GM12878 (cell line): ENCODE measurements at regions not wholly inside any gene's neighbourhood (a gene's known extent, or its start where the extent isn't known, plus 50 kb on each side); places are given as distances from the start of the nearest gene placed in this dataset.

Experiments
- BHLHE40 ChIP-seq, 2 experiments: fragments of 450-650 bp in 1 of 2; IDR thresholded peaks; 2 replicates each; pipeline ENCODE4 v1.6.1; 2011 to 2017; ENCODE audit warnings: low read depth in 2 of 2, borderline replicate concordance in 1 of 2, improper control_type of control experiment in 1 of 2, low read length in 1 of 2, mild to moderate bottlenecking in 1 of 2
- GABPA ChIP-seq: IDR thresholded peaks from 2 replicates; pipeline ENCODE4 v1.6.1; 2014; ENCODE audit warnings: antibody characterized with exemption, low read depth, mild to moderate bottlenecking, inconsistent platforms
- PAX5 ChIP-seq: IDR thresholded peaks from 2 replicates; pipeline ENCODE4 v1.6.1; 2011; ENCODE audit warnings: low read depth, low read length, borderline replicate concordance
- POLR2A ChIP-seq: IDR thresholded peaks from 2 replicates; pipeline ENCODE4 v1.6.1; 2011; ENCODE audit warnings: low read depth, mild to moderate bottlenecking, low read length
- RAD21 ChIP-seq: IDR thresholded peaks from 2 replicates; pipeline ENCODE4 v1.6.1; 2011; ENCODE audit warnings: mild to moderate bottlenecking, low read depth, low read length, moderate library complexity; ENCODE audit not compliant: insufficient read depth
- SIN3A ChIP-seq: IDR thresholded peaks from 2 replicates; pipeline ENCODE4 v1.6.1; 2012; ENCODE audit warnings: low read depth, low read length, improper control_type of control experiment
- SREBF1 ChIP-seq: IDR thresholded peaks from 2 replicates; pipeline ENCODE4 v1.6.1; 2012; ENCODE audit warnings: mild to moderate bottlenecking, low read length
- SREBF2 ChIP-seq: IDR thresholded peaks from 2 replicates; pipeline ENCODE4 v1.6.1; 2012; ENCODE audit warnings: mild to moderate bottlenecking, low read length
- TCF3 ChIP-seq: IDR thresholded peaks from 2 replicates; pipeline ENCODE4 v1.6.1; 2012; ENCODE audit warnings: low read depth, mild to moderate bottlenecking, low read length, borderline replicate concordance; ENCODE audit not compliant: insufficient read depth
- TCF7 ChIP-seq: IDR thresholded peaks from 2 replicates; pipeline ENCODE4 v1.6.1; 2014; ENCODE audit warnings: antibody characterized with exemption, borderline replicate concordance
- ZSCAN29 ChIP-seq: fragments of 450-650 bp; IDR thresholded peaks from 2 replicates; pipeline ENCODE4 v1.6.1; 2017; ENCODE audit warnings: mild to moderate bottlenecking, moderate library complexity
- TF ChIP-seq, protein P1 (sequence below): IDR thresholded peaks from 2 replicates; pipeline ENCODE4 v1.6.1; 2012; ENCODE audit warnings: low read depth, low read length, improper control_type of control experiment
- TF ChIP-seq, protein P2 (sequence below): fragments of 450-650 bp; IDR thresholded peaks from 2 replicates; pipeline ENCODE4 v1.6.1; 2017; ENCODE audit warnings: borderline replicate concordance

DNA sequence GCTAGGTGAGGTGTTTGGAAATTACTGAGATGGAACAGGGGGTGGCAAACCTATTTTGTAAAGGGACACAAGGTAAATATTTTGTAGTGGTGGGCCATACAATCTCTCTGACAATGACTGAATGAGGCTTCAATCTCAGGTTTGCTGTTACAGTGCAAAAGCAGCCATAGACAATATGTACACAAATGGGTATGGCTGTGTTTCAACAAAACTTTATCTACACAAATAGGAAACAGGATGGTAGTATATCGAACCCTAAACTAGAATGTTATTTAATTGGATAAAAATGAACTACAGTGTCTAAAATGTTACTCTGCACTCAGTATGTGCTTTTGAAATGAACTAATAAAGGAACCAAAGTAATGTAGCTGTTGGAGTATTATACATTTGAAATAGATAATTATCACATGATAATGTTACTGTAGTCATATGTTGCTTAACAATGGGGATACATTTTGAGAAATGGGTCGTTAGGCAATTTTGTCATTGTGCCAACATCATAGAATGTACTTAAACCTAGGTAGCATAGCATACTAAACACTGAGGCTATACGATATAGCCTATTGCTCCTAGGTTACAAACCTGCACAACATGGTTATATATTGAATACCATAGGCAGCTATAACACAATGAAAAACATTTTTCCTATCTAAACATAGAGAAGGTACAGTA lies 495.2 kb upstream of the TBL1XR1 start:
- no peak for TF ChIP-seq BHLHE40 (IDR thresholded peaks at IDR 0.05; ENCODE audit: borderline replicate concordance in 1 of 2, low read depth in 2 of 2, low read length in 1 of 2)
- no peak for TF ChIP-seq RAD21
- no peak for TF ChIP-seq TCF7
- TF ChIP-seq SIN3A, result no peak
- no peak for TF ChIP-seq SREBF1
- TF ChIP-seq PAX5, result no peak
- TF ChIP-seq SREBF2, result no peak
- TF ChIP-seq POLR2A, result no peak
- TF ChIP-seq, protein P1, sequence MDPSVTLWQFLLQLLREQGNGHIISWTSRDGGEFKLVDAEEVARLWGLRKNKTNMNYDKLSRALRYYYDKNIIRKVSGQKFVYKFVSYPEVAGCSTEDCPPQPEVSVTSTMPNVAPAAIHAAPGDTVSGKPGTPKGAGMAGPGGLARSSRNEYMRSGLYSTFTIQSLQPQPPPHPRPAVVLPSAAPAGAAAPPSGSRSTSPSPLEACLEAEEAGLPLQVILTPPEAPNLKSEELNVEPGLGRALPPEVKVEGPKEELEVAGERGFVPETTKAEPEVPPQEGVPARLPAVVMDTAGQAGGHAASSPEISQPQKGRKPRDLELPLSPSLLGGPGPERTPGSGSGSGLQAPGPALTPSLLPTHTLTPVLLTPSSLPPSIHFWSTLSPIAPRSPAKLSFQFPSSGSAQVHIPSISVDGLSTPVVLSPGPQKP, result no peak
- no peak for TF ChIP-seq TCF3
- no peak for TF ChIP-seq ZSCAN29
- TF ChIP-seq, protein P2, sequence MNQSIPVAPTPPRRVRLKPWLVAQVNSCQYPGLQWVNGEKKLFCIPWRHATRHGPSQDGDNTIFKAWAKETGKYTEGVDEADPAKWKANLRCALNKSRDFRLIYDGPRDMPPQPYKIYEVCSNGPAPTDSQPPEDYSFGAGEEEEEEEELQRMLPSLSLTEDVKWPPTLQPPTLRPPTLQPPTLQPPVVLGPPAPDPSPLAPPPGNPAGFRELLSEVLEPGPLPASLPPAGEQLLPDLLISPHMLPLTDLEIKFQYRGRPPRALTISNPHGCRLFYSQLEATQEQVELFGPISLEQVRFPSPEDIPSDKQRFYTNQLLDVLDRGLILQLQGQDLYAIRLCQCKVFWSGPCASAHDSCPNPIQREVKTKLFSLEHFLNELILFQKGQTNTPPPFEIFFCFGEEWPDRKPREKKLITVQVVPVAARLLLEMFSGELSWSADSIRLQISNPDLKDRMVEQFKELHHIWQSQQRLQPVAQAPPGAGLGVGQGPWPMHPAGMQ, result no peak
- no peak for TF ChIP-seq GABPA
